ENCODE measurements at regions not wholly inside any gene's neighbourhood (a gene's known extent, or its start where the extent isn't known, plus 50 kb on each side); places are given as distances from the start of the nearest gene placed in this dataset.

DNA sequence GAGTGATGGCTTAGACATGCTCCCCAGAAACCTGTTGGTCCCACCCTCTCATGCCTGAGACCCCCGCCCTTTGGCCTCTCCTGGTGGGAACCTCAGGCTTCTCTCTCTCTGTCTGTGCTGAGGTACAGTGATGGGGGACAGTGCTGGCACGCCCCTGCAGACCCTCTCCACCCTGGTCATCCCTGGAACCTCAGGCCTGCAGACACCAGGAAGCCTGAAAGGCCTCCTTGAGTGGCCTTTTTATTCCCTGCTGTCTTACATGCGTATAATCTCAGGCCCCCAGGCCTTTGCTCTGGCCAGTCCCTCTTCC is 78.5 kb upstream of the MAFB start:
- H3K4me3 ChIP-seq (replicated peaks in 1 of 2; ENCODE audit: low read depth in 2 of 2, low read length in 2 of 2): no peak overlapping the region
- no peak for TF ChIP-seq CTCF (IDR thresholded peaks at IDR 0.05; ENCODE audit: low read depth, low read length)

GRCh38 chr20:40768105-40768504 is 79.1 kb upstream of the MAFB start:
- no peak for TF ChIP-seq CTCF (IDR thresholded peaks at IDR 0.05; ENCODE audit: low read depth, low read length)
- DNase-seq (ENCODE audit: low read depth in 2 of 2): no peak
- H3K4me3 ChIP-seq (replicated peaks in 1 of 2; ENCODE audit: low read depth in 2 of 2, low read length in 2 of 2): no peak overlapping the region

More for the DNA sequence above, 78.5 kb upstream of the MAFB start:
- no peak for DNase-seq (ENCODE audit: low read depth in 2 of 2)

DNA sequence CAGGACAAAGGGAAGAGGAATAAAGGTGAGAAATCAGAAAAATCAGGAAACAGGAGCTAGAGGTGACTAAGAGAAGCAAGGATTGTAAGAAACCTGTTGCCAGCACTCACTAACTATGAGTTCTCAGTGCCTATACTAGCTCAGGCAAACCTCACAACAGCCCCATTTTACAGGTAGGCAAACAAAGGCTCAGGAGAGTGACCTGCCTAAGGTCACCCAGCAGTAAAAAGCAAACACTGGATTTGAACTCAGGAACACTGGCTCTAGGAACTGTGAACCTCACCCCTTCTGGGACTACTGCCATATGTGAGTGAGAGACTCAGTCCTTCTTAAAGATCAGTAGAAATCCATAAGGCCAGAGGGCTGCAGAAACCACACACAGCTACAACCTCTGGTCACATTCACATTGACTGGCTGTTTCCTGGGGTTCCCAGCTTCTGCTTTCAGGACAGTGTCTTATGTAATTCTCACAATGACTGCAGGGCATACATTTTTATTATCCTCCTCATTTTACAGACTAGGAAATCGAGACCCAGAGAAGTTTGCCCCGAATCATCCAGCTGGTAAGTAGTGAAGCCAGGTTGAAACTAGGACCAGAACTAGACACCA is 80.7 kb upstream of the MAFB start:
- H3K4me3 ChIP-seq (replicated peaks in 1 of 2; ENCODE audit: low read depth in 2 of 2, low read length in 2 of 2): no peak overlapping the region
- TF ChIP-seq CTCF (IDR thresholded peaks at IDR 0.05; ENCODE audit: low read depth, low read length): no peak
- DNase-seq (ENCODE audit: low read depth in 2 of 2): no peak

GRCh38 chr20:40770564-40771307 is 81.7 kb upstream of the MAFB start:
- DNase-seq (ENCODE audit: low read depth in 2 of 2): no peak
- no peak for TF ChIP-seq CTCF (IDR thresholded peaks at IDR 0.05; ENCODE audit: low read depth, low read length)
- H3K4me3 ChIP-seq (replicated peaks in 1 of 2; ENCODE audit: low read depth in 2 of 2, low read length in 2 of 2): no peak overlapping the region

DNA sequence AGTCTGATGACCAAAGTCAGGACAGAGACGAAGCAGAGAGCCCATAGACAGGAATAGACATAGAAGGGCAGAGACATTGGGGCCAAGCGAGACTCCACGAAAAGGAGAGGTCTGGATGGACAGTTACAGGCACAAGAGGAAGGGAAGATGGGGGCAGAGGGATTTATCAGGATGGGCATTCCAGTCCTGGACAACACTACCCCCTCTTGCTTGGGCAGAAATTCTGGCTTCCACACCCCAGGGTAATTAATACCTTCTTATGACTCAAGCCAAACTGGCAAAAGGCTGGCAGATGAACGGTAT is 82.2 kb upstream of the MAFB start:
- H3K4me3 ChIP-seq (replicated peaks in 1 of 2; ENCODE audit: low read depth in 2 of 2, low read length in 2 of 2): no peak overlapping the region
- no peak for TF ChIP-seq CTCF (IDR thresholded peaks at IDR 0.05; ENCODE audit: low read depth, low read length)
- DNase-seq (ENCODE audit: low read depth in 2 of 2): no peak

- no peak for TF ChIP-seq CTCF (IDR thresholded peaks at IDR 0.05; ENCODE audit: low read depth, low read length)
- H3K4me3 ChIP-seq (replicated peaks in 1 of 2; ENCODE audit: low read depth in 2 of 2, low read length in 2 of 2): no peak overlapping the region
- no peak for DNase-seq (ENCODE audit: low read depth in 2 of 2)
Measured at GRCh38 chr20:40771848-40772511, 82.9 kb upstream of the MAFB start.

All from cardiac fibroblast (primary cell).